Psoas muscle (tissue), 7 donors: ENCODE measurements at regions not wholly inside any gene's neighbourhood (a gene's known extent, or its start where the extent isn't known, plus 50 kb on each side); places are given as distances from the start of the nearest gene placed in this dataset.

ENCODE experiments used
- ATAC-seq, 4 donors: fragments of 200-7000 bp; cut with Tn5 transposase; one replicate each; pipeline ENCODE4 v1.9.1; 2020; ENCODE audit warnings: moderate library complexity in 3 of 4, mild to moderate bottlenecking in 2 of 4
- DNase-seq, 2 donors: peaks; one replicate each; pipeline ENCODE4 v3.0.0-alpha.2; 2020
- H3K27ac ChIP-seq: fragments of 200-600 bp; one replicate; pipeline ENCODE4 v1.8.0; 2022
- H3K27me3 ChIP-seq, 3 donors: fragments of 200-600 bp in 1 of 3; one replicate each; pipeline versions ENCODE4 v1.6.1 to v1.8.0; 2013 to 2022; ENCODE audit warnings: low read length in 2 of 3, mild to moderate bottlenecking in 2 of 3, moderate library complexity in 1 of 3; ENCODE audit not compliant: insufficient read depth in 3 of 3
- H3K36me3 ChIP-seq, 2 donors: fragments of 200-600 bp in 1 of 2; one replicate each; pipeline versions ENCODE4 v1.6.1 to v1.8.0; 2013 to 2022; ENCODE audit warnings: low read depth in 1 of 2, mild to moderate bottlenecking in 1 of 2, moderate library complexity in 1 of 2; ENCODE audit not compliant: insufficient read depth in 1 of 2
- H3K4me1 ChIP-seq: fragments of 200-600 bp; one replicate; pipeline ENCODE4 v1.8.0; 2022
- H3K4me3 ChIP-seq: fragments of 200-600 bp; one replicate; pipeline ENCODE4 v1.8.0; 2022; ENCODE audit warnings: mild to moderate bottlenecking
- H3K9me3 ChIP-seq: fragments of 200-600 bp; one replicate; pipeline ENCODE4 v1.8.0; 2022
- CTCF ChIP-seq: fragments of 200-600 bp; IDR thresholded peaks from one replicate; pipeline ENCODE4 v1.8.0; 2022; ENCODE audit warnings: antibody characterized with exemption
- WGBS, 3 donors: extraction: QIAGEN DNeasy Blood & Tissue Kit; methylation state at CpG; one replicate each; pipeline versions ENCODE4 v1.1.6 to v1.1.7; 2013; 5-methylcytosine and 5-hydroxymethylcytosine counted together
- intact Hi-C, 2 donors: fragments of 100-400 bp; cut with DNase I; formaldehyde crosslinking; loops; one replicate each; pipeline versions ENCODE4 v1.11.0 to v1.14.2; 2022
- donor health status: healthy with polysubstance abuse.
- donor health status: DM: no; HTN: no; CAD: no; lungs with moderate emphysema.
- donor health status: Bipolar disorder and iron deficiency.
- donor health status: healthy.
- donor health status: DM: yes; HTN: yes; CAD: no.
- donor health status: DM: no; HTN: no; CAD: no.
- donor health status: DM: yes; HTN: yes; CAD: no.

GRCh38 chr15:62740141-62741004 is 302.2 kb upstream of the TPM1 start:
- no peak for DNase-seq
- TF ChIP-seq CTCF: no peak
- ATAC-seq: peak in 2 of 4 donors; percentile 32 to 52
- peaks cover 10% of the 10 kb centered on the region for H3K4me1 ChIP-seq
- 45 to 69% (median 55%) methylated on average over 15 of the region's 15 CpGs for WGBS, 3 donors
- no peak overlapping the region for H3K27ac ChIP-seq
- H3K9me3 ChIP-seq: no peaks in the 10 kb centered on the region
- intact Hi-C loops: loop anchor here in 1 of 2 donors (5.0 kb wide), 1 partner anchor 348 kb away; the partner anchor contains the start of gene TLN2
- H3K36me3 ChIP-seq: peaks cover 0 to 41% of the 10 kb centered on the region in 2 donors
- no peak overlapping the region for H3K4me3 ChIP-seq
- no peaks in the 10 kb centered on the region for H3K27me3 ChIP-seq

GRCh38 chr15:62741106-62741505 is 301.4 kb upstream of the TPM1 start:
- Histone ChIP-seq H3K27ac (no peak overlapping the region), H3K36me3 (peaks cover 0 to 40% of the 10 kb centered on the region in 2 donors), H3K4me3 (no peak overlapping the region), H3K9me3 (no peaks in the 10 kb centered on the region), H3K27me3 (no peaks in the 10 kb centered on the region), H3K4me1 (peaks cover 10% of the 10 kb centered on the region)
- ATAC-seq (no peak), DNase-seq (no peak)
- intact Hi-C loops: loop anchor here in 1 of 2 donors (5.0 kb wide), 1 partner anchor 349 kb away; the partner anchor contains the start of gene TLN2
- 83 to 98% (median 93%) methylated on average over 2 of the region's 2 CpGs for WGBS, 3 donors
- no peak for TF ChIP-seq CTCF

GRCh38 chr15:62742409-62743171 is 300.0 kb upstream of the TPM1 start:
- intact Hi-C loops: loop anchor here in 1 of 2 donors (5.0 kb wide), 1 partner anchor 350 kb away; the partner anchor contains the start of gene TLN2
- 36 to 42% (median 37%) methylated on average over 8 of the region's 8 CpGs for WGBS, 3 donors

More at GRCh38 chr15:62742409-62743171, 300.0 kb upstream of the TPM1 start:
- Histone ChIP-seq H3K36me3 (peaks cover 0 to 32% of the 10 kb centered on the region in 2 donors), H3K9me3 (no peaks in the 10 kb centered on the region), H3K4me3 (no peak overlapping the region), H3K27me3 (no peaks in the 10 kb centered on the region), H3K27ac (peak overlapping the region; percentile 24), H3K4me1 (peaks cover 10% of the 10 kb centered on the region)
- TF ChIP-seq CTCF: peak; percentile 74
- peak; percentile 70 to 83 for DNase-seq
- peak; percentile 61 to 83 (median 66) for ATAC-seq
